ENCODE measurements at regions not wholly inside any gene's neighbourhood (a gene's known extent, or its start where the extent isn't known, plus 50 kb on each side); places are given as distances from the start of the nearest gene placed in this dataset.
"Not testable (repeated sequence)": the region's sequence is repeated elsewhere in the genome, so short reads cannot be mapped to it uniquely, and the experiment has no call there.

DNA sequence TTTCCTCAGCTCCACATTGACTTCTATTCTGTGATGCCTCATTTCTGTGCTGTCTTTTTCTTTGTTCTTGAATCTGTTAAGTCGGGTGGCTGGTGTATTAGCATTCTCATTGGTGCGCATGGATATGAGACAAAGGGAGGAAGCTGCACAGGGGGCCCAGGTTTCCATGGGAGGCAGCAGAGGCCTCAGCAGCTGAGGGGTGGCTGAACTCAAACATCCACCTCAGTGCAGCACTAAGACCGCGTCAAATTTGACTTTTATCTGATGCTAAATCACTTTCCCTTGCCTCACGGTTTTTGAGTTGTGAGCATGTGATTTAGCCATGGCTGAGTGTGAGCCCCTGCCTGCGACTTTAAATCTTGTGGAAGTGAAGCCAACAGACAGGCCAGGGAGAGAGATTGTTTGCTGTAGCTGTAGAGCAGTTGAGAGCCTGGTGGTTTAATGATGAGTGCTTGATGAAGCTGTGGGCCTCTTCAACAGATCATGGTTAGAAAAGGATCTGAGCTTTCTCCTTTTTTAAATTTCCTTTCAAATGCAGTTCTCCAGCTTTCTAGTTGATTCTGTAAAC lies 193.3 kb upstream of the ZNF804B start:
- H3K9me3 Mint-ChIP-seq, result peaks cover 39% of the 10 kb centered on the region
- DNase-seq, result no peak
- H3K27ac Mint-ChIP-seq, result no peak overlapping the region
- H3K36me3 Mint-ChIP-seq (ENCODE audit: low read depth), result no peaks in the 10 kb centered on the region
- no peaks in the 10 kb centered on the region for H3K4me1 Mint-ChIP-seq (ENCODE audit: low read depth)
- no peaks in the 10 kb centered on the region for H3K27me3 Mint-ChIP-seq (ENCODE audit: insufficient read depth)
- H3K4me3 Mint-ChIP-seq, result no peak overlapping the region
- TF ChIP-seq, protein P1, sequence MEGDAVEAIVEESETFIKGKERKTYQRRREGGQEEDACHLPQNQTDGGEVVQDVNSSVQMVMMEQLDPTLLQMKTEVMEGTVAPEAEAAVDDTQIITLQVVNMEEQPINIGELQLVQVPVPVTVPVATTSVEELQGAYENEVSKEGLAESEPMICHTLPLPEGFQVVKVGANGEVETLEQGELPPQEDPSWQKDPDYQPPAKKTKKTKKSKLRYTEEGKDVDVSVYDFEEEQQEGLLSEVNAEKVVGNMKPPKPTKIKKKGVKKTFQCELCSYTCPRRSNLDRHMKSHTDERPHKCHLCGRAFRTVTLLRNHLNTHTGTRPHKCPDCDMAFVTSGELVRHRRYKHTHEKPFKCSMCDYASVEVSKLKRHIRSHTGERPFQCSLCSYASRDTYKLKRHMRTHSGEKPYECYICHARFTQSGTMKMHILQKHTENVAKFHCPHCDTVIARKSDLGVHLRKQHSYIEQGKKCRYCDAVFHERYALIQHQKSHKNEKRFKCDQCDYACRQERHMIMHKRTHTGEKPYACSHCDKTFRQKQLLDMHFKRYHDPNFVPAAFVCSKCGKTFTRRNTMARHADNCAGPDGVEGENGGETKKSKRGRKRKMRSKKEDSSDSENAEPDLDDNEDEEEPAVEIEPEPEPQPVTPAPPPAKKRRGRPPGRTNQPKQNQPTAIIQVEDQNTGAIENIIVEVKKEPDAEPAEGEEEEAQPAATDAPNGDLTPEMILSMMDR (IDR thresholded peaks at IDR 0.05), result no peak

DNA sequence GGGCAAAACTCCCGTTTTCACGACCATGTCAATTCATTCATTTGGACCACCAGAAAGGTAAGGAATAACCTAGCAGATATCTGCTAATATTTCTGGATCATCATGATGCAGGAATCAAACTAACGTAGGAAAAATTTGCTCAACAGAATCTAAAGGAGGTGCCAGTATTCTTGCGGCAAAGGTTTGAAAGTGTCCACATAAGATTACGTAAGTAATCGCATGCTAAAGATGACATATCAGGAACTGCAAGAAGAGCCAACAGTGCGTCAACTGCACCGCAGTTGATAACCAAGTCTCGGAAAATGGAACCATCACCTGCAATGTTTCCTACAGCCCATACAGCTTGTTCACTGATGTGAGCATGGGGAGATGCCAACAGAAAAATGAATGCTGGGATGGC lies 194.1 kb upstream of the ZNF804B start:
- H3K36me3 Mint-ChIP-seq (ENCODE audit: low read depth), result no peaks in the 10 kb centered on the region
- no peak for DNase-seq
- TF ChIP-seq, protein P1 (IDR thresholded peaks at IDR 0.05), result no peak
- peaks cover 39% of the 10 kb centered on the region for H3K9me3 Mint-ChIP-seq
- H3K4me3 Mint-ChIP-seq, result no peak overlapping the region
- H3K27ac Mint-ChIP-seq, result no peak overlapping the region
- no peaks in the 10 kb centered on the region for H3K27me3 Mint-ChIP-seq (ENCODE audit: insufficient read depth)
- no peaks in the 10 kb centered on the region for H3K4me1 Mint-ChIP-seq (ENCODE audit: low read depth)

DNA sequence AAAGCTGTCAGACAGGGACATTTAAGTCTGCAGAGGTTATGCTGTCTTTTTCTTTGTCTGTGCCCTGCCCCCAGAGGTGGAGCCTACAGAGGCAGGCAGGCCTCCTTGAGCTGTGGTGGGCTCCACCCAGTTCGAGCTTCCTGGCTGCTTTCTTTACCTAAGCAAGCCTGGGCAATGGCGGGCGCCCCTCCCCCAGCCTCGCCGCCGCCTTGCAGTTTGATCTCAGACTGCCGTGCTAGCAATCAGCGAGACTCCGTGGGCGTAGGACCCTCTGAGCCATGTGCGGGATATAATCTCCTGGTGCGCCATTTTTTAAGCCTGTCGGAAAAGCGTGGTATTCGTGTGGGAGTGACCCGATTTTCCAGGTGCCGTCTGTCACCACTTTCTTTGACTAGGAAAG lies 203.1 kb upstream of the ZNF804B start:
- not testable (repeated sequence) for H3K27me3 Mint-ChIP-seq (ENCODE audit: insufficient read depth); DNase-seq; H3K4me1 Mint-ChIP-seq (ENCODE audit: low read depth); H3K4me3 Mint-ChIP-seq; H3K36me3 Mint-ChIP-seq (ENCODE audit: low read depth); H3K27ac Mint-ChIP-seq
- H3K9me3 Mint-ChIP-seq, result peaks cover 35% of the 10 kb centered on the region

DNA sequence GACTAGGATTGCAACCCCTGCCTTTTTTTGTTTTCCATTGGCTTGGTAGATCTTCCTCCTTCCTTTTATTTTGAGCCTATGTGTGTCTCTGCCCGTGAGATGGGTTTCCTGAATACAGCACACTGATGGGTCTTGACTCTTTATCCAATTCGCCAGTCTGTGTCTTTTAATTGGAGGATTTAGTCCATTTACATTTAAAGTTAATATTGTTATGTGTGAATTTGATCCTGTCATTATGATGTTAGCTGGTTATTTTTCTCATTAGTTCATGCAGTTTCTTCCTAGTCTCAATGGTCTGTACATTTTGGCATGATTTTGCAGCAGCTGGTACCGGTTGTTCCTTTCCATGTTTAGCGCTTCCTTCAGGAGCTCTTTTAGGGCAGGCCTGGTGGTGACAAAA lies 204.7 kb upstream of the ZNF804B start:
- not testable (repeated sequence) for H3K27me3 Mint-ChIP-seq (ENCODE audit: insufficient read depth); H3K4me3 Mint-ChIP-seq; H3K27ac Mint-ChIP-seq; DNase-seq; H3K4me1 Mint-ChIP-seq (ENCODE audit: low read depth); H3K36me3 Mint-ChIP-seq (ENCODE audit: low read depth)
- H3K9me3 Mint-ChIP-seq, result peaks cover 28% of the 10 kb centered on the region

DNA sequence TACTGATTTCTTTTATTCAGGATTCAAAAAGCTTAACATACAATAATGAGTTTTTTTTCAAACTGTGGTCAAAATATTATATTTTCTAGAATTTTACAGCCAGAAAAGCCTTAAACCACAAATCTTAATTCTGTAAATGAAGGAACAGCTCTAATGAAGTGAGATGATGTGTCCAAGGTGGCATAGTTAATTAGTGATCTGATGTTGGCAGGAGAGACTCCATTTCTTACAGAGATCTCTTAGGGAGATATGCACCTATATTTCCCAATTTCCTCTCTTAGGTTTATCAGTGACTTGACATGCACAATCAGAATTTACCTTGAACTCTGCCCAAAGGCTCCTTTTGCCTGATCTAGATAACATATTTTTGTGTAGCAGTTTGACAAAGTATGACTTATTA lies 211.1 kb upstream of the ZNF804B start:
- peaks cover 23% of the 10 kb centered on the region for H3K9me3 Mint-ChIP-seq
- TF ChIP-seq, protein P1 (IDR thresholded peaks at IDR 0.05), result no peak
- no peaks in the 10 kb centered on the region for H3K36me3 Mint-ChIP-seq (ENCODE audit: low read depth)
- H3K4me1 Mint-ChIP-seq (ENCODE audit: low read depth), result no peaks in the 10 kb centered on the region
- no peak for DNase-seq
- H3K4me3 Mint-ChIP-seq, result no peak overlapping the region
- no peaks in the 10 kb centered on the region for H3K27me3 Mint-ChIP-seq (ENCODE audit: insufficient read depth)
- no peak overlapping the region for H3K27ac Mint-ChIP-seq

DNA sequence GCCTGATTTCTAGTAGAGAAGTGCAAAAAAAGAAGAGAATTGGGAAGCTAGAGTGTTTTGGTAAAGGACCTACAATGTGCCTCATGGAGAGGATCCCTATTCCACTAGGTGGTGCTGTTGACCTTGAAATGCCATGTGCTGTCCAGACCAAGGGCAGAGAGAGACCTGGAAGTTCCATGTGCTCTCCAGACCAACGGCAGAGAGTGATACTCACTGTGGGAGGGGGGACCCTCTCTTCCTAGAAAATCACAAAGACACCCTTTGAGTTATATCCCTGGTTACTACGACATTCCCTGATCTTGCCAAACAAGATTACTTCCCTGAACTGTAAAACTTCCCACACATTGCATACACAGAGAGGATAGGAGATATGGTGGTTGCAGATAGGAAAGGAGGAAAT lies 212.7 kb upstream of the ZNF804B start:
- no peaks in the 10 kb centered on the region for H3K4me1 Mint-ChIP-seq (ENCODE audit: low read depth)
- H3K27me3 Mint-ChIP-seq (ENCODE audit: insufficient read depth), result no peaks in the 10 kb centered on the region
- no peak for DNase-seq
- TF ChIP-seq, protein P1 (IDR thresholded peaks at IDR 0.05), result peak; percentile 48
- H3K4me3 Mint-ChIP-seq, result no peak overlapping the region
- H3K27ac Mint-ChIP-seq, result no peak overlapping the region
- H3K36me3 Mint-ChIP-seq (ENCODE audit: low read depth), result no peaks in the 10 kb centered on the region
- H3K9me3 Mint-ChIP-seq, result peaks cover 33% of the 10 kb centered on the region

DNA sequence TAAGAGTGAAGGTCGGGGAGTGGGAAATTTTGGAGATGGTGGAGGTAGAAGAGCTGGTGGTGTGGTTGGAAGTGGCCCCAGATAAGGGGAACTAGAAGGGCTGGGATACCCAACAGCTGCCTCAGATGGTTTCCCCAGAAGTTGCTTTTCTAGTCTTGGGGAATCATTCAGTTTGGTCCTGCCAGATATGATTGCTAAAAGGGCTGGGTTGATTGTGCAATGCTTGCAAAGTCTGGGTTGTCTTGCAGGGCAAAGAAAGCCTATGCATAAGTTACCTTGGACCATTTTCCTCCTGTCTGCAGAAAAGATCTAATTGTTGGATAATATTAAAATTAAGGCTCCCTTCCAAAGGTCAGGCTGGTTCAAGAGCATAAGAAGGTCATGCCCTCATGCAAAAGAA lies 213.8 kb upstream of the ZNF804B start:
- H3K27me3 Mint-ChIP-seq (ENCODE audit: insufficient read depth), result no peaks in the 10 kb centered on the region
- no peaks in the 10 kb centered on the region for H3K36me3 Mint-ChIP-seq (ENCODE audit: low read depth)
- H3K4me1 Mint-ChIP-seq (ENCODE audit: low read depth), result no peaks in the 10 kb centered on the region
- DNase-seq, result no peak
- TF ChIP-seq, protein P1 (IDR thresholded peaks at IDR 0.05), result no peak
- H3K4me3 Mint-ChIP-seq, result no peak overlapping the region
- H3K9me3 Mint-ChIP-seq, result peaks cover 39% of the 10 kb centered on the region
- no peak overlapping the region for H3K27ac Mint-ChIP-seq
